Testis (tissue), 2 donors: ENCODE measurements at regions not wholly inside any gene's neighbourhood (a gene's known extent, or its start where the extent isn't known, plus 50 kb on each side); places are given as distances from the start of the nearest gene placed in this dataset.

Source experiments
- DNase-seq: peaks from one replicate; pipeline ENCODE4 v3.0.0-alpha.2; 2019
- H3K27ac ChIP-seq, 2 donors: fragments of 200-600 bp; sonication (generic); one replicate each; pipeline ENCODE4 v1.5.1; 2019
- H3K27me3 ChIP-seq: fragments of 200-600 bp; sonication (generic); one replicate; pipeline ENCODE4 v1.5.1; 2019
- H3K36me3 ChIP-seq: fragments of 200-600 bp; sonication (generic); one replicate; pipeline ENCODE4 v1.5.1; 2017; ENCODE audit warnings: low read depth; ENCODE audit errors: missing control alignments
- H3K4me1 ChIP-seq: fragments of 200-600 bp; sonication (generic); one replicate; pipeline ENCODE4 v1.5.1; 2019
- H3K4me3 ChIP-seq, 2 donors: fragments of 200-600 bp; sonication (generic); one replicate each; pipeline ENCODE4 v1.5.1; 2017 to 2019
- H3K9me3 ChIP-seq: fragments of 200-600 bp; sonication (generic); one replicate; pipeline ENCODE4 v1.5.1; 2017
- CTCF ChIP-seq, 3 experiments: fragments of 450-650 bp in 2 of 3; fragments of 200-600 bp in 1 of 3; sonication (generic) in 1 of 3; IDR thresholded peaks; one replicate each; pipeline ENCODE4 v1.5.1; 2016 to 2019; ENCODE audit warnings: antibody characterized with exemption in 3 of 3, mild to moderate bottlenecking in 2 of 3, moderate library complexity in 1 of 3
- POLR2A ChIP-seq: fragments of 450-650 bp; IDR thresholded peaks from one replicate; pipeline ENCODE4 v1.6.1; 2017; ENCODE audit warnings: antibody characterized with exemption, mild to moderate bottlenecking, moderate library complexity
- WGBS, 2 donors: methylation state at CpG; one replicate each; pipeline ENCODE4 v1.1.5; 2018; 5-methylcytosine and 5-hydroxymethylcytosine counted together
- intact Hi-C: fragments of 100-400 bp; cut with DNase I; formaldehyde crosslinking; loops from one replicate; pipeline ENCODE4 v1.15.1; 2023; ENCODE audit warnings: low total_unique reads

GRCh38 chr7:49418963-49419362 is 354.5 kb upstream of the VWC2 start:
- no peak overlapping the region for H3K4me3 ChIP-seq
- DNase-seq, result no peak
- WGBS, 2 donors, result 34 to 38% methylated on average over 3 of the region's 3 CpGs
- no peaks in the 10 kb centered on the region for H3K4me1 ChIP-seq
- H3K27ac ChIP-seq, result no peak overlapping the region
- H3K9me3 ChIP-seq, result no peaks in the 10 kb centered on the region
- H3K36me3 ChIP-seq, result no peaks in the 10 kb centered on the region
- no peak for TF ChIP-seq CTCF (IDR thresholded peaks at IDR 0.05)
- no peak for TF ChIP-seq POLR2A
- no peaks in the 10 kb centered on the region for H3K27me3 ChIP-seq
- intact Hi-C loops, result no loop called here

- TF ChIP-seq POLR2A (no peak), CTCF (IDR thresholded peaks at IDR 0.05) (no peak)
- H3K27me3 ChIP-seq, result no peaks in the 10 kb centered on the region
- intact Hi-C loops, result no loop called here
- no peaks in the 10 kb centered on the region for H3K36me3 ChIP-seq
- no peaks in the 10 kb centered on the region for H3K4me1 ChIP-seq
- no peak for DNase-seq
- no peaks in the 10 kb centered on the region for H3K9me3 ChIP-seq
- H3K4me3 ChIP-seq, result no peak overlapping the region
- no peak overlapping the region for H3K27ac ChIP-seq
These were observed 350.9 kb upstream of the VWC2 start for GRCh38 chr7:49422564-49422963.

- Histone ChIP-seq H3K27ac (no peak overlapping the region), H3K9me3 (no peaks in the 10 kb centered on the region), H3K4me3 (no peak overlapping the region), H3K27me3 (no peaks in the 10 kb centered on the region), H3K36me3 (no peaks in the 10 kb centered on the region), H3K4me1 (no peaks in the 10 kb centered on the region)
- DNase-seq, result no peak
- intact Hi-C loops, result no loop called here
- TF ChIP-seq POLR2A (no peak), CTCF (IDR thresholded peaks at IDR 0.05) (no peak)
These were observed 349.3 kb upstream of the VWC2 start for GRCh38 chr7:49424109-49424508.

GRCh38 chr7:49425277-49425818 is 348.1 kb upstream of the VWC2 start:
- H3K4me3 ChIP-seq, result no peak overlapping the region
- intact Hi-C loops, result no loop called here
- TF ChIP-seq POLR2A, result no peak
- TF ChIP-seq CTCF (IDR thresholded peaks at IDR 0.05), result no peak

GRCh38 chr7:49432254-49432653 is 341.2 kb upstream of the VWC2 start:
- WGBS, 2 donors, result 90 to 93% methylated on average over 4 of the region's 4 CpGs
- H3K4me3 ChIP-seq, result no peak overlapping the region
- H3K27me3 ChIP-seq, result no peaks in the 10 kb centered on the region
- no peak for DNase-seq
- H3K4me1 ChIP-seq, result no peaks in the 10 kb centered on the region
- no peak overlapping the region for H3K27ac ChIP-seq
- no peaks in the 10 kb centered on the region for H3K36me3 ChIP-seq
- H3K9me3 ChIP-seq, result no peaks in the 10 kb centered on the region
- TF ChIP-seq CTCF (IDR thresholded peaks at IDR 0.05) (no peak), POLR2A (no peak)
- intact Hi-C loops, result no loop called here

More at GRCh38 chr7:49425277-49425818, 348.1 kb upstream of the VWC2 start:
- Histone ChIP-seq H3K36me3 (no peaks in the 10 kb centered on the region), H3K9me3 (no peaks in the 10 kb centered on the region), H3K27me3 (no peaks in the 10 kb centered on the region), H3K4me1 (no peaks in the 10 kb centered on the region), H3K27ac (no peak overlapping the region)
- WGBS, 2 donors, result 46 to 49% methylated on average over 5 of the region's 5 CpGs
- no peak for DNase-seq
